ENCODE measurements at regions not wholly inside any gene's neighbourhood (a gene's known extent, or its start where the extent isn't known, plus 50 kb on each side); places are given as distances from the start of the nearest gene placed in this dataset.

- TF ChIP-seq POLR2A (IDR thresholded peaks at IDR 0.05) (no peak), POLR2AphosphoS5 (IDR thresholded peaks at IDR 0.05) (no peak)
- TF ChIP-seq, protein P1, sequence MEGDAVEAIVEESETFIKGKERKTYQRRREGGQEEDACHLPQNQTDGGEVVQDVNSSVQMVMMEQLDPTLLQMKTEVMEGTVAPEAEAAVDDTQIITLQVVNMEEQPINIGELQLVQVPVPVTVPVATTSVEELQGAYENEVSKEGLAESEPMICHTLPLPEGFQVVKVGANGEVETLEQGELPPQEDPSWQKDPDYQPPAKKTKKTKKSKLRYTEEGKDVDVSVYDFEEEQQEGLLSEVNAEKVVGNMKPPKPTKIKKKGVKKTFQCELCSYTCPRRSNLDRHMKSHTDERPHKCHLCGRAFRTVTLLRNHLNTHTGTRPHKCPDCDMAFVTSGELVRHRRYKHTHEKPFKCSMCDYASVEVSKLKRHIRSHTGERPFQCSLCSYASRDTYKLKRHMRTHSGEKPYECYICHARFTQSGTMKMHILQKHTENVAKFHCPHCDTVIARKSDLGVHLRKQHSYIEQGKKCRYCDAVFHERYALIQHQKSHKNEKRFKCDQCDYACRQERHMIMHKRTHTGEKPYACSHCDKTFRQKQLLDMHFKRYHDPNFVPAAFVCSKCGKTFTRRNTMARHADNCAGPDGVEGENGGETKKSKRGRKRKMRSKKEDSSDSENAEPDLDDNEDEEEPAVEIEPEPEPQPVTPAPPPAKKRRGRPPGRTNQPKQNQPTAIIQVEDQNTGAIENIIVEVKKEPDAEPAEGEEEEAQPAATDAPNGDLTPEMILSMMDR (IDR thresholded peaks at IDR 0.05 in 8 of 11, conservative IDR thresholded peaks at IDR 0.05 in 3 of 11): no peak
- no peak for DNase-seq
- intact Hi-C loops (cut with DNase I; ENCODE audit: low total_unique reads): loop anchor here (10.0 kb wide), 1 partner anchor 339 kb away; no protein-coding TSS in a partner anchor
- Histone ChIP-seq H3K27ac (no peak overlapping the region), H3K4me3 (no peak overlapping the region), H3K4me1 (no peaks in the 10 kb centered on the region), H3K27me3 (replicated peaks in 1 of 7) (no peaks in the 10 kb centered on the region), H3K9me3 (no peaks in the 10 kb centered on the region), H3K36me3 (no peaks in the 10 kb centered on the region)
- 84 to 98% (median 91%) methylated on average over 4 of the region's 4 CpGs for WGBS, 5 donors
These were observed 114.3 kb downstream of the MFSD1 start for GRCh38 chr3:158916111-158916510.

DNA sequence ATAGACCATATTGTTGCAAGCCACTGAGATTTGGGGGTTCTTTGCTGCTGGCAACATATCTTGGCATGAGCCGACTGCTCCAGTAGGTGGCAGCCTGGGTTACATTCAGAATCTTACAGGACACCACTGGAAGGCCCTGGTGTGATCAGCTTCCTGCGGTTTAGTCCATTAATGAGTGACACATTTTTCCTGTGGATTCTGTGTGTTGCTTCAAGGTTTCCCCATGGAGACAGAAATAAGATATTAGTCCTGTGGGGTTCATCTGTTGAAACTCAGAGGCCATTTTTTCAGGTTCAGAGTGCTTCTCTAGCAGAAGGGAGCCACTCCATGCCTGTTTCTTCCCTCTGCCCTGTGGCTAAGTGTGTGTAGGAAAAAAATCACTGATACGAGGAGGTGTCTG is 116.2 kb downstream of the MFSD1 start:
- DNase-seq: no peak
- Histone ChIP-seq H3K4me3 (no peak overlapping the region), H3K4me1 (no peaks in the 10 kb centered on the region), H3K27me3 (replicated peaks in 1 of 7) (no peaks in the 10 kb centered on the region), H3K9me3 (no peaks in the 10 kb centered on the region), H3K27ac (no peak overlapping the region), H3K36me3 (no peaks in the 10 kb centered on the region)
- WGBS, 5 donors: 15 to 29% (median 18%) methylated on average over 3 of the region's 3 CpGs
- TF ChIP-seq, protein P1 (IDR thresholded peaks at IDR 0.05 in 8 of 11, conservative IDR thresholded peaks at IDR 0.05 in 3 of 11): peak in 7 of 11 experiments; percentile 7 to 45 (median 32)
- no peak for TF ChIP-seq POLR2A (IDR thresholded peaks at IDR 0.05)
- intact Hi-C loops (cut with DNase I; ENCODE audit: low total_unique reads): loop anchor here (10.0 kb wide), 1 partner anchor 337 kb away; no protein-coding TSS in a partner anchor

GRCh38 chr3:158918451-158918850 is 116.6 kb downstream of the MFSD1 start:
- Histone ChIP-seq H3K4me1 (no peaks in the 10 kb centered on the region), H3K36me3 (no peaks in the 10 kb centered on the region), H3K9me3 (no peaks in the 10 kb centered on the region), H3K4me3 (no peak overlapping the region), H3K27ac (no peak overlapping the region), H3K27me3 (replicated peaks in 1 of 7) (no peaks in the 10 kb centered on the region)
- TF ChIP-seq POLR2A (IDR thresholded peaks at IDR 0.05) (no peak), POLR2AphosphoS5 (IDR thresholded peaks at IDR 0.05) (no peak)
- TF ChIP-seq, protein P1 (IDR thresholded peaks at IDR 0.05 in 8 of 11, conservative IDR thresholded peaks at IDR 0.05 in 3 of 11): no peak
- DNase-seq: no peak
- intact Hi-C loops (cut with DNase I; ENCODE audit: low total_unique reads): loop anchor here (10.0 kb wide), 1 partner anchor 336 kb away; no protein-coding TSS in a partner anchor
- WGBS, 5 donors: 80 to 94% (median 89%) methylated on average over 2 of the region's 2 CpGs

- intact Hi-C loops (cut with DNase I; ENCODE audit: low total_unique reads): no loop called here
- no peak for DNase-seq
- H3K36me3 ChIP-seq: no peaks in the 10 kb centered on the region
These were observed 118.5 kb downstream of the MFSD1 start for GRCh38 chr3:158920371-158920770.

More at GRCh38 chr3:158920371-158920770, 118.5 kb downstream of the MFSD1 start:
- TF ChIP-seq POLR2A (IDR thresholded peaks at IDR 0.05) (no peak), POLR2AphosphoS5 (IDR thresholded peaks at IDR 0.05) (no peak)
- TF ChIP-seq, protein P1 (IDR thresholded peaks at IDR 0.05 in 8 of 11, conservative IDR thresholded peaks at IDR 0.05 in 3 of 11): no peak
- Histone ChIP-seq H3K9me3 (no peaks in the 10 kb centered on the region), H3K4me1 (no peaks in the 10 kb centered on the region), H3K27ac (no peak overlapping the region), H3K4me3 (no peak overlapping the region), H3K27me3 (replicated peaks in 1 of 7) (no peaks in the 10 kb centered on the region)

Measured in spleen (tissue), 11 donors.